CD4-positive, alpha-beta memory T cell (primary cell): ENCODE measurements at regions not wholly inside any gene's neighbourhood (a gene's known extent, or its start where the extent isn't known, plus 50 kb on each side); places are given as distances from the start of the nearest gene placed in this dataset.

Source experiments
- CTCF ChIA-PET: fragments of 350-600 bp; sonication (Branson Sonifier 250); formaldehyde crosslinking; loops from one replicate; lab custom pipeline; 2021; ENCODE audit warnings: inconsistent platforms; ENCODE audit not compliant: partially characterized antibody; lab: Charles Lee
- POLR2A ChIA-PET: fragments of 350-600 bp; sonication (Branson Sonifier 250); formaldehyde crosslinking; loops from one replicate; lab custom pipeline; 2021; ENCODE audit not compliant: partially characterized antibody; lab: Charles Lee
- DNase-seq, 5 donors: peaks; one replicate each; pipeline versions ENCODE4 v3.0.0 to v3.0.0-alpha.2; 2020 to 2022; ENCODE audit warnings: mixed read lengths in 1 of 5
- H3K27ac ChIP-seq: one replicate; pipeline ENCODE4 v1.7.0; 2013; ENCODE audit warnings: low read depth, low read length
- H3K27me3 ChIP-seq: 2 replicates; pipeline ENCODE4 v1.7.0; 2013; ENCODE audit warnings: mild to moderate bottlenecking, low read length, moderate library complexity; ENCODE audit not compliant: insufficient read depth
- H3K36me3 ChIP-seq: 2 replicates; pipeline ENCODE4 v1.7.0; 2013; ENCODE audit warnings: mild to moderate bottlenecking, low read length, moderate library complexity; ENCODE audit not compliant: insufficient read depth
- H3K4me1 ChIP-seq: 2 replicates; pipeline ENCODE4 v1.7.0; 2013; ENCODE audit warnings: mild to moderate bottlenecking, low read length, moderate library complexity; ENCODE audit not compliant: insufficient read depth
- H3K4me3 ChIP-seq, 2 donors: one replicate each; pipeline ENCODE4 v1.7.0; 2013; ENCODE audit warnings: low read length in 2 of 2, mild to moderate bottlenecking in 1 of 2
- H3K9me3 ChIP-seq, 2 donors: one replicate each; pipeline ENCODE4 v1.7.0; 2013; ENCODE audit warnings: low read length in 2 of 2, control low read depth in 1 of 2; ENCODE audit not compliant: control insufficient read depth in 1 of 2
- H3K27ac Mint-ChIP-seq, 7 donors: one replicate each; pipeline ENCODE4 v1.8.0; 2020 to 2021; ENCODE audit warnings: mixed read lengths in 7 of 7, mild to moderate bottlenecking in 6 of 7, inconsistent platforms in 3 of 7, moderate library complexity in 3 of 7
- H3K27me3 Mint-ChIP-seq, 2 donors: one replicate each; pipeline ENCODE4 v1.8.0; 2020 to 2021; ENCODE audit warnings: mixed read lengths in 2 of 2
- H3K36me3 Mint-ChIP-seq, 2 donors: one replicate each; pipeline ENCODE4 v1.8.0; 2020 to 2021; ENCODE audit warnings: mixed read lengths in 2 of 2, inconsistent platforms in 1 of 2, mild to moderate bottlenecking in 1 of 2
- H3K4me1 Mint-ChIP-seq, 4 donors: one replicate each; pipeline ENCODE4 v1.8.0; 2020 to 2021; ENCODE audit warnings: mixed read lengths in 4 of 4, mild to moderate bottlenecking in 1 of 4
- H3K4me3 Mint-ChIP-seq, 8 donors: one replicate each; pipeline ENCODE4 v1.8.0; 2020 to 2021; ENCODE audit warnings: mixed read lengths in 8 of 8, mild to moderate bottlenecking in 7 of 8, moderate library complexity in 6 of 8, inconsistent platforms in 3 of 8
- H3K9me3 Mint-ChIP-seq, 8 donors: one replicate each; pipeline ENCODE4 v1.8.0; 2020 to 2021; ENCODE audit warnings: mixed read lengths in 8 of 8, mild to moderate bottlenecking in 5 of 8, inconsistent platforms in 3 of 8, moderate library complexity in 1 of 8
- intact Hi-C: fragments of 100-400 bp; cut with micrococcal nuclease; formaldehyde crosslinking; loops from one replicate; pipeline ENCODE4 v1.15.1; 2023

GRCh38 chr18:24548583-24548982 is 88.1 kb downstream of the HRH4 start:
- Histone ChIP-seq H3K4me3 (no peak overlapping the region), H3K27ac (no peak overlapping the region), H3K36me3 (no peaks in the 10 kb centered on the region), H3K4me1 (no peaks in the 10 kb centered on the region), H3K9me3 (no peaks in the 10 kb centered on the region), H3K27me3 (peaks cover 3% of the 10 kb centered on the region)
- H3K27ac Mint-ChIP-seq: no peak overlapping the region
- H3K27me3 Mint-ChIP-seq: peaks cover 1 to 11% of the 10 kb centered on the region in 2 donors
- H3K9me3 Mint-ChIP-seq: no peaks in the 10 kb centered on the region
- DNase-seq: no peak
- no peaks in the 10 kb centered on the region for H3K4me1 Mint-ChIP-seq
- ChIA-PET POLR2A (no interaction called here), CTCF (no interaction called here)
- no peak overlapping the region for H3K4me3 Mint-ChIP-seq
- H3K36me3 Mint-ChIP-seq: no peaks in the 10 kb centered on the region
- intact Hi-C loops: no loop called here

DNA sequence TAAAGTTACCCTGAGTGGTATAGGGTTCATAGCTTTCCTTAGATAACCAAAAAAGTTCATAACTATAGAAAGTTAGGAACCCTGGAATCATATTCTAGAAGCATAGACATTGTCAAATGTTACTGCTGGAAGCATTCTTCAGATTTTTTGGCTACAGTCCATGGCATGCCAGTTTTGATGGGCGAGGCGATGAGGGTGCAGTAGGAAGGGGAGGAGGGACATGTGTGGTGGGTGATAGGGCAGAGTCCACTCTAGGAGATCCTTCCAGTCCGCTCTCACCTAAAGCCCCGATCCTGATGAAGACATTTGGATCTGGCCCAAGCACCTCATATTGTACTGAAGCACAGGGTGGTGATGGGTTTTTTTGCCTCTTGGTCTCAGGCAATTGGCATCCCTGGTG is 91.8 kb downstream of the HRH4 start:
- POLR2A ChIA-PET: no interaction called here
- DNase-seq: no peak
- Mint-ChIP-seq H3K9me3 (no peaks in the 10 kb centered on the region), H3K4me1 (no peaks in the 10 kb centered on the region), H3K27ac (no peak overlapping the region), H3K4me3 (no peak overlapping the region), H3K27me3 (peaks cover 3 to 12% of the 10 kb centered on the region in 2 donors), H3K36me3 (no peaks in the 10 kb centered on the region)
- Histone ChIP-seq H3K36me3 (no peaks in the 10 kb centered on the region), H3K27ac (no peak overlapping the region), H3K4me1 (no peaks in the 10 kb centered on the region), H3K27me3 (peaks cover 3% of the 10 kb centered on the region), H3K4me3 (no peak overlapping the region), H3K9me3 (no peaks in the 10 kb centered on the region)
- CTCF ChIA-PET: no interaction called here
- intact Hi-C loops: no loop called here

DNA sequence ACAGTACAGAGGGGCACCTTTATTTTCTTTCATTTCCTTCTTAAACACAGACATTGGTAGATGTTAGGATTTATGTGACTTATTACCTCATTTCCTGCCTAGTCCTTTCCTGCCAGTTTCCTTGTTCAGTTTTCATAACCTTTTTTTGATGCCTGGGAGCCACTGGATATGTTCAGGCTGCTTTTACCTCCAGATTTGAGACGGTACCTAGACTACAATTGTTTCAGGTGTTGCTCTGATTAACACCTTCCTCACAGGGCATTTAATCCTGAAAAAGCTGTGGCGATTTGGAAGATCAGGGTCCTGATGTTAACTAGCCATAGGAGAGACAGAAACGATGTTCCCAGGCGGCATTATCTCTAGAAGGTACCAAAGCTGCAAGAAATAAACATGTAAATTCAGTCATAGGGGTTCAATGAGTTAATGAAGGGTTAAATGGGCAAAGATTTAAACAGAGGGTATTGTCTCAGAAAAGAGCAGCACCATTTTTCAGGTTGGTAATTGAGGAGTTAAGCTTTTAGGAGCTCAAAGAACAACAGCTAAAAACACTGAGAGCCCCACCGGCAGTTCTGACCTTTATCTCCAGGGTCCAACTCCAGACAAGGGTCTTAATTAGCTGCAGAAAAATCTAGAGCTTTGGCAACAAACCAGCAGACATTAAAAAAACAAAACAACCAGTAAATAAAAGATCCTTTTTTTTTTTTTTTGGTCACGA is 93.3 kb downstream of the HRH4 start:
- intact Hi-C loops: no loop called here
- no peaks in the 10 kb centered on the region for H3K4me1 Mint-ChIP-seq
- no peak overlapping the region for H3K27ac ChIP-seq
- peaks cover 3% of the 10 kb centered on the region for H3K27me3 ChIP-seq
- no peaks in the 10 kb centered on the region for H3K36me3 ChIP-seq
- peaks cover 5 to 12% of the 10 kb centered on the region in 2 donors for H3K27me3 Mint-ChIP-seq
- no peak overlapping the region for H3K4me3 ChIP-seq
- no peaks in the 10 kb centered on the region for H3K36me3 Mint-ChIP-seq
- POLR2A ChIA-PET: no interaction called here
- H3K4me1 ChIP-seq: no peaks in the 10 kb centered on the region
- no peaks in the 10 kb centered on the region for H3K9me3 ChIP-seq
- no peak overlapping the region for H3K4me3 Mint-ChIP-seq
- H3K9me3 Mint-ChIP-seq: no peaks in the 10 kb centered on the region
- no peak overlapping the region for H3K27ac Mint-ChIP-seq
- CTCF ChIA-PET: interaction anchor here (0.8 kb wide), 1 partner anchor 66 kb away, joined by 3 read pairs; no protein-coding TSS in a partner anchor
- DNase-seq: no peak

DNA sequence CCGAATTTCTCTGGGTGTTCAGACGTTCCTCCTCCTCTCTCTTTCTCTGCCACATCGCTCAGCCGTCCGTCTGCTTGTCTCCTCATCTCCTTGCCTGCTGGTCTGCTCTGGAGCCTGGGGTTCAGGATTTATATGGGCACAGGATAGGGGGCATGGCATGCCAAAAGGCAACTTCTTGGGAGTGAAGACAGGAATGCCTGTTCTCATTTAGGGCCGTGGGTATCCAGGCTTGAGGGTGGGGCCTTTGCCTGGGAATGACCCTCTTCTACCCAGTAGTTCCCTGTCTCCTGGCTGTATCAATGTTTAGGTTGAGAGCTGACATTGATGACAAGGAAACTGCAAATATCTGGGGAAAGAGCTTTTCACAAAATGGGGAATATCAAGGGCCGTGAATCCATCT is 98.0 kb downstream of the HRH4 start:
- Histone ChIP-seq H3K4me1 (no peaks in the 10 kb centered on the region), H3K4me3 (no peak overlapping the region), H3K9me3 (no peaks in the 10 kb centered on the region), H3K27ac (no peak overlapping the region), H3K36me3 (no peaks in the 10 kb centered on the region), H3K27me3 (no peaks in the 10 kb centered on the region)
- Mint-ChIP-seq H3K4me3 (no peak overlapping the region), H3K4me1 (no peaks in the 10 kb centered on the region), H3K9me3 (no peaks in the 10 kb centered on the region), H3K27me3 (peaks cover 4 to 7% of the 10 kb centered on the region in 2 donors), H3K27ac (no peak overlapping the region), H3K36me3 (no peaks in the 10 kb centered on the region)
- POLR2A ChIA-PET: no interaction called here
- intact Hi-C loops: no loop called here
- no peak for DNase-seq
- CTCF ChIA-PET: no interaction called here

- Histone ChIP-seq H3K36me3 (no peaks in the 10 kb centered on the region), H3K27ac (no peak overlapping the region), H3K4me3 (no peak overlapping the region), H3K4me1 (no peaks in the 10 kb centered on the region), H3K9me3 (no peaks in the 10 kb centered on the region), H3K27me3 (no peaks in the 10 kb centered on the region)
- intact Hi-C loops: no loop called here
- ChIA-PET CTCF (no interaction called here), POLR2A (no interaction called here)
- no peaks in the 10 kb centered on the region for H3K4me1 Mint-ChIP-seq
- peaks cover 2 to 5% of the 10 kb centered on the region in 2 donors for H3K27me3 Mint-ChIP-seq
- no peaks in the 10 kb centered on the region for H3K36me3 Mint-ChIP-seq
- no peaks in the 10 kb centered on the region for H3K9me3 Mint-ChIP-seq
- no peak overlapping the region for H3K27ac Mint-ChIP-seq
- H3K4me3 Mint-ChIP-seq: no peak overlapping the region
- DNase-seq: no peak
Measured at GRCh38 chr18:24559526-24559925, 99.1 kb downstream of the HRH4 start.

- intact Hi-C loops: no loop called here
- H3K4me1 Mint-ChIP-seq: no peaks in the 10 kb centered on the region
- CTCF ChIA-PET: no interaction called here
- no peak for DNase-seq
- Histone ChIP-seq H3K36me3 (no peaks in the 10 kb centered on the region), H3K9me3 (no peaks in the 10 kb centered on the region), H3K4me3 (no peak overlapping the region), H3K4me1 (no peaks in the 10 kb centered on the region), H3K27me3 (no peaks in the 10 kb centered on the region), H3K27ac (no peak overlapping the region)
- H3K27ac Mint-ChIP-seq: no peak overlapping the region
- no peak overlapping the region for H3K4me3 Mint-ChIP-seq
- peaks cover 2 to 5% of the 10 kb centered on the region in 2 donors for H3K27me3 Mint-ChIP-seq
- POLR2A ChIA-PET: no interaction called here
- no peaks in the 10 kb centered on the region for H3K36me3 Mint-ChIP-seq
- no peaks in the 10 kb centered on the region for H3K9me3 Mint-ChIP-seq
Measured at GRCh38 chr18:24560511-24560981, 100.1 kb downstream of the HRH4 start.

DNA sequence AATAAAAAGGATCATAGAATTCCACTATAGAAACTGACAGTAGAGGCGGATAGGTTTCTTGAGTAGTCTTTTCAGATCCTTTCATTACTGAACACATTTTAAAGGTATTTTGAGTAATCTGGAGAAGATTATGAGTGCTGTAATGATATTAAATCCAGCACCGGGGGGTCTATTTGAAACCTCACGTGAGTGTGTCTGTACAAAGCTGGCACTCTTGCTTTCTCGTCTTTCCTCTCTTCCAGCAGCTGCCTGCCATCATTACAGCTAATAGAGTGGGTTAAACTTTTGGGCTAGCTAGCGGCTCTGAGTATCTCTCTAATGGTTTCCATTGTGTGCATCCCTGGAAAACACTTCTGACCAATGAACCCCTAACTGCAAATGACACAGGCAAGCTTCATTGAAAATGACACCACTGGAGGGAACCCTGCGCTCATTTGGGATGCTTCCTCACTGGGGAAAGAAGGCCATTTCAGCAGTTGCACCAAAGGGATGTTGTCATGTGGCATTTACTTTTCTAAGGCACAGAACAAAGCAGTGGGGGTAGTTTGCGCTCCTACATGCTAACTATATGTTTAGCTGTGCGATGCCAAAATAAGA is 101.0 kb downstream of the HRH4 start:
- H3K27me3 Mint-ChIP-seq: peaks cover 2 to 4% of the 10 kb centered on the region in 2 donors
- H3K4me3 Mint-ChIP-seq: no peak overlapping the region
- no peak overlapping the region for H3K4me3 ChIP-seq
- CTCF ChIA-PET: no interaction called here
- no peaks in the 10 kb centered on the region for H3K9me3 ChIP-seq
- no peak for DNase-seq
- no peaks in the 10 kb centered on the region for H3K4me1 Mint-ChIP-seq
- no peak overlapping the region for H3K27ac Mint-ChIP-seq
- intact Hi-C loops: no loop called here
- POLR2A ChIA-PET: no interaction called here
- no peaks in the 10 kb centered on the region for H3K36me3 Mint-ChIP-seq
- H3K27me3 ChIP-seq: no peaks in the 10 kb centered on the region
- H3K9me3 Mint-ChIP-seq: no peaks in the 10 kb centered on the region
- H3K4me1 ChIP-seq: no peaks in the 10 kb centered on the region
- no peak overlapping the region for H3K27ac ChIP-seq
- H3K36me3 ChIP-seq: no peaks in the 10 kb centered on the region
